OCI-LY3 (cell line): ENCODE measurements at regions not wholly inside any gene's neighbourhood (a gene's known extent, or its start where the extent isn't known, plus 50 kb on each side); places are given as distances from the start of the nearest gene placed in this dataset.

ENCODE experiments used
- EZH2phosphoT487 ChIP-seq: fragments of 200-600 bp; shearing (Covaris generic); IDR thresholded peaks from 2 replicates; pipeline ENCODE4 v1.6.1; 2018; ENCODE audit warnings: antibody characterized with exemption, mixed run types, low read depth
- TF ChIP-seq, protein P1 (sequence below): fragments of 200-600, 300-600 bp; sonication (generic); IDR thresholded peaks from 2 replicates; pipeline ENCODE4 v1.5.1; 2014; ENCODE audit warnings: antibody characterized with exemption, low read length, low read depth

DNA sequence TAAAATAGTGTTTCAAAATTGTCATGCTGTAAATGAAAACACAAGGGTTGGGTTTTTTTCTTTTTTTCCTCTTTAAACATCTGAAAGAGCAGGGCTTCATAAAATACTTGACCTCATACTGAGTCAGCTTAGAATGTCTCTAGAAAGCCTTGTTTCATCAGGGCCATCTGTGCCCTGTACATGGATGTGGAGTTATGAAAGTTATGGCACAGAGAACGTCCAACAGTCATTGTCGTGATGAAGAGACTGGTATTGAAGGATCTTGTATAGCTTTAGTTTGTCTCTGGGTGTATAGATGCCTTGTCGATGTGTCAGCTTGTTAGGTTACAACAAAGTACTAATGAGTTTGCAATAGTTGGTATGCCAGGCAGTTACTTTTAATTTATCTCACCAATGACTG, 127.3 kb downstream of the FAM204A start:
- TF ChIP-seq, protein P1, sequence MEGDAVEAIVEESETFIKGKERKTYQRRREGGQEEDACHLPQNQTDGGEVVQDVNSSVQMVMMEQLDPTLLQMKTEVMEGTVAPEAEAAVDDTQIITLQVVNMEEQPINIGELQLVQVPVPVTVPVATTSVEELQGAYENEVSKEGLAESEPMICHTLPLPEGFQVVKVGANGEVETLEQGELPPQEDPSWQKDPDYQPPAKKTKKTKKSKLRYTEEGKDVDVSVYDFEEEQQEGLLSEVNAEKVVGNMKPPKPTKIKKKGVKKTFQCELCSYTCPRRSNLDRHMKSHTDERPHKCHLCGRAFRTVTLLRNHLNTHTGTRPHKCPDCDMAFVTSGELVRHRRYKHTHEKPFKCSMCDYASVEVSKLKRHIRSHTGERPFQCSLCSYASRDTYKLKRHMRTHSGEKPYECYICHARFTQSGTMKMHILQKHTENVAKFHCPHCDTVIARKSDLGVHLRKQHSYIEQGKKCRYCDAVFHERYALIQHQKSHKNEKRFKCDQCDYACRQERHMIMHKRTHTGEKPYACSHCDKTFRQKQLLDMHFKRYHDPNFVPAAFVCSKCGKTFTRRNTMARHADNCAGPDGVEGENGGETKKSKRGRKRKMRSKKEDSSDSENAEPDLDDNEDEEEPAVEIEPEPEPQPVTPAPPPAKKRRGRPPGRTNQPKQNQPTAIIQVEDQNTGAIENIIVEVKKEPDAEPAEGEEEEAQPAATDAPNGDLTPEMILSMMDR: no peak
- no peak for TF ChIP-seq EZH2phosphoT487
